ENCODE measurements at regions not wholly inside any gene's neighbourhood (a gene's known extent, or its start where the extent isn't known, plus 50 kb on each side); places are given as distances from the start of the nearest gene placed in this dataset.
A peak's percentile ranks its signal among the peaks of the same experiment; 100 is the strongest.
"Not testable (repeated sequence)": the region's sequence is repeated elsewhere in the genome, so short reads cannot be mapped to it uniquely, and the experiment has no call there.

DNA sequence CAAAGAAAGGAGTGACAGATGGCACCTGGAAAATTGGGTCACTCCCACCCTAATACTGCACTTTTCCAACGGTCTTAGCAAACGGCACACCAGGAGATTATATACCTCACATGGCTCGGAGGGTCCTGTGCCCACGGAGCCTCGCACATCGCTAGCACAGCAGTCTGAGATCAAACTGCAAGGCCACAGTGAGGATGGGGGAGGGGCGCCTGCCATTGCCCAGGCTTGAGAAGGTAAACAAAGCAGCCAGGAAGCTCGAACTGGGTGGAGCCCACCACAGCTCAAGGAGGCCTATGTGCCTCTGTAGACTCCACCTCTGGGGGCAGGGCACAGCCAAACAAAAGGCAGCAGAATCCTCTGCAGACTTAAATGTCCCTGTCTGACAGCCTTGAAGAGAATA lies 1149.7 kb downstream of the DNAJB9 start:
- ATAC-seq; H3K4me2 ChIP-seq (ENCODE audit: low read depth, low read length); H3K9me3 ChIP-seq (ENCODE audit: low read length); H3K4me3 ChIP-seq (replicated peaks in 1 of 3; ENCODE audit: insufficient read depth in 1 of 3, low read depth in 2 of 3, low read length in 3 of 3); H3K4me1 ChIP-seq (ENCODE audit: insufficient read depth, low read length); H3K27me3 ChIP-seq (ENCODE audit: control insufficient read depth in 1 of 2, insufficient read depth in 2 of 2, low read length in 2 of 2); POLR2A ChIA-PET; H3K27ac ChIP-seq (ENCODE audit: extremely low read length, insufficient read depth, low read length); H3K36me3 ChIP-seq (replicated peaks in 1 of 2; ENCODE audit: control insufficient read depth in 1 of 2, insufficient read depth in 2 of 2, low read length in 2 of 2); H3K9ac ChIP-seq (ENCODE audit: insufficient read depth, low read depth, low read length); H4K20me1 ChIP-seq (ENCODE audit: insufficient read depth, low read length); BruUV-seq (replicated peaks); H2AFZ ChIP-seq (ENCODE audit: low read length); in situ Hi-C loops (cut with HindIII; ENCODE audit: extremely low pct_ligation_motif_present, low pct_unique_long_range_greater_than_20kb); DNase-seq (ENCODE audit: low spot score); CTCF ChIA-PET (ENCODE audit: low intra/inter-chr PET ratio, low total read pairs); H3K79me2 ChIP-seq (ENCODE audit: insufficient read depth, low read length); intact Hi-C loops (cut with micrococcal nuclease; ENCODE audit: unreplicated experiment); FAIRE-seq: not testable (repeated sequence)
- peak; percentile 39; the same call in 1 of the 2 replicates for TF ChIP-seq ZNF281 (CRISPR knock-in tag; IDR thresholded peaks at IDR 0.05; ENCODE audit: borderline replicate concordance)
- 0% methylated on average over 6 of the region's 8 CpGs for WGBS (ENCODE audit: low lambda C conversion rate)

- Histone ChIP-seq H3K4me1 (ENCODE audit: insufficient read depth, low read length) (no peaks in the 10 kb centered on the region), H3K9ac (ENCODE audit: insufficient read depth, low read depth, low read length) (no peak overlapping the region), H3K36me3 (replicated peaks in 1 of 2; ENCODE audit: control insufficient read depth in 1 of 2, insufficient read depth in 2 of 2, low read length in 2 of 2) (no peaks in the 10 kb centered on the region), H3K79me2 (ENCODE audit: insufficient read depth, low read length) (no peaks in the 10 kb centered on the region), H3K4me3 (replicated peaks in 1 of 3; ENCODE audit: insufficient read depth in 1 of 3, low read depth in 2 of 3, low read length in 3 of 3) (no peak overlapping the region), H4K20me1 (ENCODE audit: insufficient read depth, low read length) (no peaks in the 10 kb centered on the region), H3K27me3 (ENCODE audit: control insufficient read depth in 1 of 2, insufficient read depth in 2 of 2, low read length in 2 of 2) (no peaks in the 10 kb centered on the region), H3K4me2 (ENCODE audit: low read depth, low read length) (no peak overlapping the region), H2AFZ (ENCODE audit: low read length) (no peak overlapping the region), H3K27ac (ENCODE audit: extremely low read length, insufficient read depth, low read length) (no peak overlapping the region), H3K9me3 (ENCODE audit: low read length) (peaks cover 21% of the 10 kb centered on the region)
- in situ Hi-C loops (cut with HindIII; ENCODE audit: extremely low pct_ligation_motif_present, low pct_unique_long_range_greater_than_20kb) (no loop called here), intact Hi-C loops (cut with micrococcal nuclease; ENCODE audit: unreplicated experiment) (no loop called here)
- no TSS peak for BruUV-seq (replicated peaks)
- no peak for FAIRE-seq
- ATAC-seq = no peak
- CTCF ChIA-PET (ENCODE audit: low intra/inter-chr PET ratio, low total read pairs) = no interaction called here
- no peak for DNase-seq (ENCODE audit: low spot score)
- POLR2A ChIA-PET = no interaction called here
- TF ChIP-seq ARID2 (CRISPR knock-in tag; IDR thresholded peaks at IDR 0.05; ENCODE audit: borderline replicate concordance) (no peak), ZNF354B (CRISPR knock-in tag; IDR thresholded peaks at IDR 0.05) (no peak), CREM (IDR thresholded peaks at IDR 0.05) (no peak), CREM (CRISPR knock-in tag; IDR thresholded peaks at IDR 0.05) (no peak), ZNF484 (CRISPR knock-in tag; IDR thresholded peaks at IDR 0.05; ENCODE audit: borderline replicate concordance, low read depth) (no peak), ZNF564 (CRISPR knock-in tag; IDR thresholded peaks at IDR 0.05) (no peak), TEAD3 (CRISPR knock-in tag; optimal IDR thresholded peaks at IDR 0.05; ENCODE audit: borderline replicate concordance) (no peak), NKX3-1 (CRISPR knock-in tag; IDR thresholded peaks at IDR 0.05) (no peak), MAFF (IDR thresholded peaks at IDR 0.05; ENCODE audit: low read depth, low read length) (no peak), ZNF547 (CRISPR knock-in tag; IDR thresholded peaks at IDR 0.05) (no peak)
- TF ChIP-seq, protein P1, sequence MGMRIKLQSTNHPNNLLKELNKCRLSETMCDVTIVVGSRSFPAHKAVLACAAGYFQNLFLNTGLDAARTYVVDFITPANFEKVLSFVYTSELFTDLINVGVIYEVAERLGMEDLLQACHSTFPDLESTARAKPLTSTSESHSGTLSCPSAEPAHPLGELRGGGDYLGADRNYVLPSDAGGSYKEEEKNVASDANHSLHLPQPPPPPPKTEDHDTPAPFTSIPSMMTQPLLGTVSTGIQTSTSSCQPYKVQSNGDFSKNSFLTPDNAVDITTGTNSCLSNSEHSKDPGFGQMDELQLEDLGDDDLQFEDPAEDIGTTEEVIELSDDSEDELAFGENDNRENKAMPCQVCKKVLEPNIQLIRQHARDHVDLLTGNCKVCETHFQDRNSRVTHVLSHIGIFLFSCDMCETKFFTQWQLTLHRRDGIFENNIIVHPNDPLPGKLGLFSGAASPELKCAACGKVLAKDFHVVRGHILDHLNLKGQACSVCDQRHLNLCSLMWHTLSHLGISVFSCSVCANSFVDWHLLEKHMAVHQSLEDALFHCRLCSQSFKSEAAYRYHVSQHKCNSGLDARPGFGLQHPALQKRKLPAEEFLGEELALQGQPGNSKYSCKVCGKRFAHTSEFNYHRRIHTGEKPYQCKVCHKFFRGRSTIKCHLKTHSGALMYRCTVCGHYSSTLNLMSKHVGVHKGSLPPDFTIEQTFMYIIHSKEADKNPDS (CRISPR knock-in tag; IDR thresholded peaks at IDR 0.05) = no peak
- TF ChIP-seq, protein P2, sequence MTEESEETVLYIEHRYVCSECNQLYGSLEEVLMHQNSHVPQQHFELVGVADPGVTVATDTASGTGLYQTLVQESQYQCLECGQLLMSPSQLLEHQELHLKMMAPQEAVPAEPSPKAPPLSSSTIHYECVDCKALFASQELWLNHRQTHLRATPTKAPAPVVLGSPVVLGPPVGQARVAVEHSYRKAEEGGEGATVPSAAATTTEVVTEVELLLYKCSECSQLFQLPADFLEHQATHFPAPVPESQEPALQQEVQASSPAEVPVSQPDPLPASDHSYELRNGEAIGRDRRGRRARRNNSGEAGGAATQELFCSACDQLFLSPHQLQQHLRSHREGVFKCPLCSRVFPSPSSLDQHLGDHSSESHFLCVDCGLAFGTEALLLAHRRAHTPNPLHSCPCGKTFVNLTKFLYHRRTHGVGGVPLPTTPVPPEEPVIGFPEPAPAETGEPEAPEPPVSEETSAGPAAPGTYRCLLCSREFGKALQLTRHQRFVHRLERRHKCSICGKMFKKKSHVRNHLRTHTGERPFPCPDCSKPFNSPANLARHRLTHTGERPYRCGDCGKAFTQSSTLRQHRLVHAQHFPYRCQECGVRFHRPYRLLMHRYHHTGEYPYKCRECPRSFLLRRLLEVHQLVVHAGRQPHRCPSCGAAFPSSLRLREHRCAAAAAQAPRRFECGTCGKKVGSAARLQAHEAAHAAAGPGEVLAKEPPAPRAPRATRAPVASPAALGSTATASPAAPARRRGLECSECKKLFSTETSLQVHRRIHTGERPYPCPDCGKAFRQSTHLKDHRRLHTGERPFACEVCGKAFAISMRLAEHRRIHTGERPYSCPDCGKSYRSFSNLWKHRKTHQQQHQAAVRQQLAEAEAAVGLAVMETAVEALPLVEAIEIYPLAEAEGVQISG (CRISPR knock-in tag; IDR thresholded peaks at IDR 0.05) = no peak
These were observed 1164.9 kb downstream of the DNAJB9 start for GRCh38 chr7:109734601-109735000.
